ENCODE measurements at regions not wholly inside any gene's neighbourhood (a gene's known extent, or its start where the extent isn't known, plus 50 kb on each side); places are given as distances from the start of the nearest gene placed in this dataset.

- ChIA-PET POLR2A (no interaction called here), CTCF (interaction anchor here (0.6 to 1.1 kb wide), 2 partner anchors 126 to 288 kb away, joined by 3 to 4 read pairs; no protein-coding TSS in a partner anchor)
- Histone ChIP-seq H3K4me3 (no peak overlapping the region), H3K27ac (peak overlapping the region; percentile 46 to 67), H3K4me2 (no peak overlapping the region), H3K9me3 (0 out of 3 replicates have a peak, but pooled peaks cover 9% of the 10 kb centered on the region), H3K4me1 (peaks cover 26% of the 10 kb centered on the region)
- 100% methylated on average over 1 of the region's 1 CpG for WGBS (ENCODE audit: missing lambda C conversion rate)
- TF ChIP-seq HOXA7 (CRISPR knock-in tag; IDR thresholded peaks at IDR 0.05), result no peak
- no peak for TF ChIP-seq RFX5 (IDR thresholded peaks at IDR 0.05)
- FAIRE-seq (no peak), ATAC-seq (no peak), DNase-seq (ENCODE audit: low read depth in 1 of 2, low spot score in 1 of 2) (no peak)
These were observed 77.1 kb upstream of the GALNT5 start for GRCh38 chr2:157180359-157180758.

- no peak for ATAC-seq
- CTCF ChIA-PET, result interaction anchor here (1.1 to 1.6 kb wide), 2 partner anchors 288 to 846 kb away, joined by 3 to 4 read pairs; no protein-coding TSS in a partner anchor
- Histone ChIP-seq H3K4me2 (no peak overlapping the region), H3K4me3 (no peak overlapping the region), H3K4me1 (peaks cover 26% of the 10 kb centered on the region), H3K27ac (peak overlapping the region; percentile 46 to 67; a peak in 5 of 6 replicates), H3K9me3 (0 out of 3 replicates have a peak, but pooled peaks cover 6% of the 10 kb centered on the region)
- POLR2A ChIA-PET, result no interaction called here
- TF ChIP-seq JUNB (IDR thresholded peaks at IDR 0.05) (no peak), POLR2AphosphoS2 (conservative IDR thresholded peaks at IDR 0.05; ENCODE audit: low read length) (no peak), CBX2 (IDR thresholded peaks at IDR 0.05; ENCODE audit: borderline replicate concordance, low read depth) (no peak), HES2 (IDR thresholded peaks at IDR 0.05) (no peak), MYC (IDR thresholded peaks at IDR 0.05; ENCODE audit: borderline replicate concordance, low read length) (no peak), RCOR1 (IDR thresholded peaks at IDR 0.05; ENCODE audit: low read depth, low read length) (no peak), CTCF (IDR thresholded peaks at IDR 0.05) (no peak), GATA3 (IDR thresholded peaks at IDR 0.05; ENCODE audit: borderline replicate concordance) (no peak), ELK1 (IDR thresholded peaks at IDR 0.05; ENCODE audit: low read depth, low read length) (no peak)
- peak; percentile 18 for FAIRE-seq
- DNase-seq (ENCODE audit: low read depth in 1 of 2, low spot score in 1 of 2), result no peak
- WGBS (ENCODE audit: missing lambda C conversion rate), result 76% methylated on average over 2 of the region's 2 CpGs
These were observed 76.3 kb upstream of the GALNT5 start for GRCh38 chr2:157181234-157181633.

GRCh38 chr2:157182204-157182709 is 75.2 kb upstream of the GALNT5 start:
- H3K27ac ChIP-seq, result peak overlapping the region; percentile 67 to 85
- no peak for FAIRE-seq
- ChIA-PET POLR2A (interaction anchor here (1.1 to 1.7 kb wide), 3 partner anchors 8 to 848 kb away, joined by 3 to 7 read pairs (median 5); no protein-coding TSS in a partner anchor), CTCF (interaction anchor here (1.4 to 1.8 kb wide), 4 partner anchors 126 to 1805 kb away, joined by 3 to 5 read pairs (median 4); no protein-coding TSS in a partner anchor)
- peaks cover 26% of the 10 kb centered on the region for H3K4me1 ChIP-seq
- no peak for DNase-seq (ENCODE audit: low read depth in 1 of 2, low spot score in 1 of 2)
- peak overlapping the region; percentile 75 for H3K4me2 ChIP-seq
- TF ChIP-seq HEYL (CRISPR knock-in tag; IDR thresholded peaks at IDR 0.05), result 0 out of 2 replicates have a peak, but pooled peaks have one; percentile 43
- no peak for TF ChIP-seq HOXA7 (CRISPR knock-in tag; IDR thresholded peaks at IDR 0.05)
- no peak for TF ChIP-seq FOSL2 (IDR thresholded peaks at IDR 0.05)
- TF ChIP-seq FOSL2 (CRISPR knock-in tag; IDR thresholded peaks at IDR 0.05), result 0 out of 2 replicates have a peak, but pooled peaks have one; percentile 12
- 0 out of 2 replicates have a peak, but pooled peaks have one; percentile 47 for TF ChIP-seq TP53 (CRISPR knock-in tag; IDR thresholded peaks at IDR 0.05)
- no peak for TF ChIP-seq ATOH8 (CRISPR knock-in tag; IDR thresholded peaks at IDR 0.05; ENCODE audit: low read depth)
- WGBS (ENCODE audit: missing lambda C conversion rate), result 88% methylated on average over 6 of the region's 6 CpGs
- H3K4me3 ChIP-seq, result no peak overlapping the region
- 0 out of 3 replicates have a peak, but pooled peaks cover 5% of the 10 kb centered on the region for H3K9me3 ChIP-seq
- ATAC-seq, result peak; percentile 37 to 54; a peak in 5 of 6 replicates

Data from A549 (cell line).